Keratinocyte (primary cell): ENCODE measurements at regions not wholly inside any gene's neighbourhood (a gene's known extent, or its start where the extent isn't known, plus 50 kb on each side); places are given as distances from the start of the nearest gene placed in this dataset.

Experiments
- DNase-seq: peaks from one replicate; pipeline ENCODE4 v3.0.0-alpha.2; 2011; ENCODE audit warnings: low read depth, missing footprints, low spot score
- FAIRE-seq: peaks from 2 replicates; lab custom pipeline; 2011; peaks lifted over from hg19 to GRCh38; lab: Jason Lieb, UNC
- H2AFZ ChIP-seq: 2 replicates; pipeline ENCODE4 v1.6.0; 2012; ENCODE audit warnings: low read length, control low read depth, inconsistent platforms; ENCODE audit not compliant: control insufficient read depth
- H3K27ac ChIP-seq: 2 replicates; pipeline ENCODE4 v1.5.1; 2011; ENCODE audit warnings: low read length; ENCODE audit not compliant: control insufficient read depth, insufficient read depth
- H3K27me3 ChIP-seq: 3 replicates; pipeline ENCODE4 v1.6.0; 2011; ENCODE audit warnings: low read length; ENCODE audit not compliant: control insufficient read depth, insufficient read depth; ENCODE audit errors: extremely low read depth
- H3K36me3 ChIP-seq, 2 experiments: 2 replicates in 1 of 2; 3 replicates in 1 of 2; pipeline ENCODE4 v1.5.1; 2011; ENCODE audit warnings: low read length in 2 of 2, mild to moderate bottlenecking in 1 of 2; ENCODE audit not compliant: control insufficient read depth in 2 of 2, insufficient read depth in 2 of 2; ENCODE audit errors: extremely low read depth in 1 of 2
- H3K4me1 ChIP-seq: 3 replicates; pipeline ENCODE4 v1.5.1; 2011; ENCODE audit warnings: low read length; ENCODE audit not compliant: control insufficient read depth, insufficient read depth; ENCODE audit errors: extremely low read depth
- H3K4me2 ChIP-seq: 3 replicates; pipeline ENCODE4 v1.6.0; 2011; ENCODE audit warnings: low read depth, low read length; ENCODE audit not compliant: control insufficient read depth, insufficient read depth; ENCODE audit errors: extremely low read depth
- H3K4me3 ChIP-seq, 3 experiments: fragments of 200-600 bp in 1 of 3; sonication (generic) in 1 of 3; 2 replicates in 2 of 3; 3 replicates in 1 of 3; pipeline ENCODE4 v1.5.1; 2011 to 2016; ENCODE audit warnings: low read length in 3 of 3, mild to moderate bottlenecking in 3 of 3, control low read depth in 2 of 3, inconsistent platforms in 1 of 3, low read depth in 1 of 3, mixed read lengths in 1 of 3, mixed run types in 1 of 3, moderate library complexity in 1 of 3; ENCODE audit not compliant: control insufficient read depth in 2 of 3, insufficient read depth in 2 of 3; ENCODE audit errors: extremely low read depth in 1 of 3
- H3K79me2 ChIP-seq: 2 replicates; pipeline ENCODE4 v1.6.0; 2012; ENCODE audit warnings: low read length; ENCODE audit not compliant: control insufficient read depth, insufficient read depth
- H3K9ac ChIP-seq: 3 replicates; pipeline ENCODE4 v1.6.0; 2011; ENCODE audit warnings: low read length; ENCODE audit not compliant: control insufficient read depth, insufficient read depth; ENCODE audit errors: extremely low read depth
- H3K9me1 ChIP-seq: 3 replicates; pipeline ENCODE4 v1.6.0; 2011; ENCODE audit warnings: low read length; ENCODE audit not compliant: control insufficient read depth, insufficient read depth; ENCODE audit errors: extremely low read depth
- H3K9me3 ChIP-seq: 2 replicates; pipeline ENCODE4 v1.5.1; 2012; ENCODE audit warnings: low read depth, low read length; ENCODE audit not compliant: control insufficient read depth
- H4K20me1 ChIP-seq: 3 replicates; pipeline ENCODE4 v1.6.0; 2011; ENCODE audit warnings: low read length; ENCODE audit not compliant: control insufficient read depth, insufficient read depth; ENCODE audit errors: extremely low read depth
- CTCF ChIP-seq, 3 experiments: IDR thresholded peaks in 1 of 3; conservative IDR thresholded peaks in 1 of 3; optimal IDR thresholded peaks in 1 of 3; 2 replicates in 2 of 3; 3 replicates in 1 of 3; pipeline versions ENCODE3 to v1.5.1; 2011; ENCODE audit warnings: low read length in 3 of 3, mild to moderate bottlenecking in 3 of 3, moderate library complexity in 2 of 3, control low read depth in 1 of 3, inconsistent platforms in 1 of 3; ENCODE audit not compliant: insufficient read depth in 2 of 3; ENCODE audit errors: extremely low read depth in 1 of 3
- EZH2 ChIP-seq: IDR thresholded peaks from one replicate; pipeline ENCODE4 v1.6.1; 2012; ENCODE audit warnings: inconsistent platforms, mild to moderate bottlenecking, low read length, moderate library complexity
- dilution Hi-C: fragments of 300-500 bp; cut with MboI; formaldehyde crosslinking; loops from one replicate; pipeline ENCODE4 v1.7.0; 2020; ENCODE audit warnings: low sequenced_read_pairs; ENCODE audit not compliant: extremely low pct_ligation_motif_present

GRCh38 chr1:4058122-4058521, 158.1 kb upstream of the C1orf174 start:
- no peak overlapping the region for H3K27ac ChIP-seq
- H2AFZ ChIP-seq: no peak overlapping the region
- H3K9me1 ChIP-seq: no peaks in the 10 kb centered on the region
- no peak overlapping the region for H3K4me2 ChIP-seq
- peaks cover 17% of the 10 kb centered on the region for H3K9me3 ChIP-seq
- TF ChIP-seq CTCF (optimal IDR thresholded peaks at IDR 0.05 in 1 of 3, IDR thresholded peaks at IDR 0.05 in 1 of 3, conservative IDR thresholded peaks at IDR 0.05 in 1 of 3; ENCODE audit: extremely low read depth in 1 of 3, insufficient read depth in 2 of 3, low read length in 3 of 3) (no peak), EZH2 (no peak)
- H3K27me3 ChIP-seq: no peaks in the 10 kb centered on the region
- no peaks in the 10 kb centered on the region for H3K79me2 ChIP-seq
- dilution Hi-C loops: no loop called here
- H3K36me3 ChIP-seq: no peaks in the 10 kb centered on the region
- H4K20me1 ChIP-seq: no peaks in the 10 kb centered on the region
- no peaks in the 10 kb centered on the region for H3K4me1 ChIP-seq
- DNase-seq (no peak), FAIRE-seq (no peak)
- H3K9ac ChIP-seq: no peak overlapping the region
- H3K4me3 ChIP-seq: no peak overlapping the region

GRCh38 chr1:4058706-4059105, 158.6 kb upstream of the C1orf174 start:
- Histone ChIP-seq H2AFZ (no peak overlapping the region), H3K79me2 (no peaks in the 10 kb centered on the region), H3K9me1 (no peaks in the 10 kb centered on the region), H3K4me1 (no peaks in the 10 kb centered on the region), H3K9me3 (peaks cover 17% of the 10 kb centered on the region), H3K27me3 (no peaks in the 10 kb centered on the region), H3K36me3 (no peaks in the 10 kb centered on the region), H3K27ac (no peak overlapping the region), H3K4me3 (no peak overlapping the region), H3K9ac (no peak overlapping the region), H4K20me1 (no peaks in the 10 kb centered on the region), H3K4me2 (no peak overlapping the region)
- FAIRE-seq: no peak
- no peak for DNase-seq
- dilution Hi-C loops: no loop called here
- TF ChIP-seq EZH2 (no peak), CTCF (optimal IDR thresholded peaks at IDR 0.05 in 1 of 3, IDR thresholded peaks at IDR 0.05 in 1 of 3, conservative IDR thresholded peaks at IDR 0.05 in 1 of 3; ENCODE audit: extremely low read depth in 1 of 3, insufficient read depth in 2 of 3, low read length in 3 of 3) (no peak)
